ENCODE measurements at regions not wholly inside any gene's neighbourhood (a gene's known extent, or its start where the extent isn't known, plus 50 kb on each side); places are given as distances from the start of the nearest gene placed in this dataset.

DNA sequence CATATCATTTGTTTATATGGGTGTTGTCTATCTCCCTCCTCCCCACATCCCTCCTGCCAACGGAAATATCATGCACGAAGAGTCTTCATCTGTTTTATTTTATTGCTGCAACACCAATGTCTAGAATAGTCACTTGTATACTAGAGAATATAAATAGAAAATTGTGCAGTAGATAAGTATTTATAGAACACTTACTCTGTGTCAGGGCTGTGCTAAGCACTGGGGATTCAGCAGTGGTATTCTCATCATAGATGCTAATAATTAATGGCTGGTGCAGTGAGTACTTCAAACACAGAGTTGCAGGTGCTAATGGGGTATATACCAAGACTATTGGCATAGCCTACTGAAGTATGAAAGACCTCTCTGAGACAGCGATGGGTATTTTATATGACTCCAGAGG, 353.5 kb upstream of the CDH6 start:
- 81% methylated on average over 3 of the region's 3 CpGs for WGBS
- TF ChIP-seq EP300 (IDR thresholded peaks at IDR 0.05) (no peak), POLR2AphosphoS5 (IDR thresholded peaks at IDR 0.05) (no peak), POLR2A (IDR thresholded peaks at IDR 0.05) (no peak)
- TF ChIP-seq, protein P1, sequence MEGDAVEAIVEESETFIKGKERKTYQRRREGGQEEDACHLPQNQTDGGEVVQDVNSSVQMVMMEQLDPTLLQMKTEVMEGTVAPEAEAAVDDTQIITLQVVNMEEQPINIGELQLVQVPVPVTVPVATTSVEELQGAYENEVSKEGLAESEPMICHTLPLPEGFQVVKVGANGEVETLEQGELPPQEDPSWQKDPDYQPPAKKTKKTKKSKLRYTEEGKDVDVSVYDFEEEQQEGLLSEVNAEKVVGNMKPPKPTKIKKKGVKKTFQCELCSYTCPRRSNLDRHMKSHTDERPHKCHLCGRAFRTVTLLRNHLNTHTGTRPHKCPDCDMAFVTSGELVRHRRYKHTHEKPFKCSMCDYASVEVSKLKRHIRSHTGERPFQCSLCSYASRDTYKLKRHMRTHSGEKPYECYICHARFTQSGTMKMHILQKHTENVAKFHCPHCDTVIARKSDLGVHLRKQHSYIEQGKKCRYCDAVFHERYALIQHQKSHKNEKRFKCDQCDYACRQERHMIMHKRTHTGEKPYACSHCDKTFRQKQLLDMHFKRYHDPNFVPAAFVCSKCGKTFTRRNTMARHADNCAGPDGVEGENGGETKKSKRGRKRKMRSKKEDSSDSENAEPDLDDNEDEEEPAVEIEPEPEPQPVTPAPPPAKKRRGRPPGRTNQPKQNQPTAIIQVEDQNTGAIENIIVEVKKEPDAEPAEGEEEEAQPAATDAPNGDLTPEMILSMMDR (IDR thresholded peaks at IDR 0.05): no peak

DNA sequence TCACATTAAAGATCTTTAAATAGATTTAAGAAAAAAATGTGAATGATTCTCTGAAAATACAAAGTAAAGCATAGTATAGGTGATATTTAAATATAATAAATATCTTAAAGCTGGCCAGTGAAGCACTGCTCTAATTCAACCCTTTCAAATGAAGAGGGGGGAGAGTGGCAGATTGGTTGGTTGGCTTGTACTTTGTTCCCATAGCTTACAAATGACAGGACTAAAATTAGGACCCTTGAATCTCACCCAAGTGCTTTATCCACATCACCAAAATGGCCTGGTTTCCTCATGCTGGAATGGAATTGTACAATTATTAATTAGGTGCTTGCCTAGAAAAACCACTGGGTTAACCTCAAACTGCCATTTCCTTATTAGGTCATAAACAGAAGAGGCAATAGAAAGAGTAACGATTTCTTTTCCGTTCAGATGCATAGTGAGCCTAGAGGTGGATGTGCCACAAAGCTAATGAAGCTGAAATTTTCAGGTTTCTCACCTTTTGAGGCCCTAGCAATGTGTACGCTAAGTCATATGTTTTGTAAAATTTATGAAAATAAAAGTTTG, 354.5 kb upstream of the CDH6 start:
- no peaks in the 10 kb centered on the region for H3K36me3 ChIP-seq
- TF ChIP-seq EP300 (IDR thresholded peaks at IDR 0.05) (no peak), POLR2AphosphoS5 (IDR thresholded peaks at IDR 0.05) (no peak), POLR2A (IDR thresholded peaks at IDR 0.05) (no peak)
- TF ChIP-seq, protein P1 (IDR thresholded peaks at IDR 0.05): no peak
- DNase-seq (ENCODE audit: low spot score in 2 of 2): no peak
- 83% methylated on average over 3 of the region's 3 CpGs for WGBS
- no peak overlapping the region for H3K27ac ChIP-seq
- H3K4me3 ChIP-seq: no peak overlapping the region
- H3K27me3 ChIP-seq: no peaks in the 10 kb centered on the region
- H3K4me1 ChIP-seq: no peaks in the 10 kb centered on the region
- no peaks in the 10 kb centered on the region for H3K9me3 ChIP-seq

More for the DNA sequence above, 353.5 kb upstream of the CDH6 start:
- DNase-seq (ENCODE audit: low spot score in 2 of 2): no peak
- Histone ChIP-seq H3K27ac (no peak overlapping the region), H3K4me1 (no peaks in the 10 kb centered on the region), H3K9me3 (no peaks in the 10 kb centered on the region), H3K27me3 (no peaks in the 10 kb centered on the region), H3K4me3 (no peak overlapping the region), H3K36me3 (no peaks in the 10 kb centered on the region)

- H3K27ac ChIP-seq: no peak overlapping the region
- no peak overlapping the region for H3K4me3 ChIP-seq
- no peaks in the 10 kb centered on the region for H3K4me1 ChIP-seq
- H3K9me3 ChIP-seq: no peaks in the 10 kb centered on the region
- no peaks in the 10 kb centered on the region for H3K27me3 ChIP-seq
- no peak for DNase-seq (ENCODE audit: low spot score in 2 of 2)
- no peaks in the 10 kb centered on the region for H3K36me3 ChIP-seq
- no peak for TF ChIP-seq POLR2A (IDR thresholded peaks at IDR 0.05)
- TF ChIP-seq, protein P1 (IDR thresholded peaks at IDR 0.05): no peak
- no peak for TF ChIP-seq POLR2AphosphoS5 (IDR thresholded peaks at IDR 0.05)
- no peak for TF ChIP-seq EP300 (IDR thresholded peaks at IDR 0.05)
Observed at GRCh38 chr5:30832519-30832918, 361.0 kb upstream of the CDH6 start.

GRCh38 chr5:30831605-30832004, 361.9 kb upstream of the CDH6 start:
- Histone ChIP-seq H3K27ac (no peak overlapping the region), H3K27me3 (no peaks in the 10 kb centered on the region), H3K4me3 (no peak overlapping the region), H3K4me1 (no peaks in the 10 kb centered on the region), H3K9me3 (no peaks in the 10 kb centered on the region), H3K36me3 (no peaks in the 10 kb centered on the region)
- whole genome bisulfite sequencing: 69% methylated on average over 1 of the region's 1 CpG
- TF ChIP-seq POLR2A (IDR thresholded peaks at IDR 0.05): no peak
- no peak for TF ChIP-seq POLR2AphosphoS5 (IDR thresholded peaks at IDR 0.05)
- no peak for TF ChIP-seq EP300 (IDR thresholded peaks at IDR 0.05)
- TF ChIP-seq, protein P1 (IDR thresholded peaks at IDR 0.05): no peak
- DNase-seq (ENCODE audit: low spot score in 2 of 2): no peak

- H3K27me3 ChIP-seq: no peaks in the 10 kb centered on the region
- H3K27ac ChIP-seq: no peak overlapping the region
- 49% methylated on average over 3 of the region's 3 CpGs for WGBS
- H3K36me3 ChIP-seq: no peaks in the 10 kb centered on the region
- no peaks in the 10 kb centered on the region for H3K4me1 ChIP-seq
- TF ChIP-seq POLR2AphosphoS5 (IDR thresholded peaks at IDR 0.05) (no peak), POLR2A (IDR thresholded peaks at IDR 0.05) (no peak), EP300 (IDR thresholded peaks at IDR 0.05) (no peak)
- TF ChIP-seq, protein P1 (IDR thresholded peaks at IDR 0.05): no peak
- DNase-seq (ENCODE audit: low spot score in 2 of 2): no peak
- no peak overlapping the region for H3K4me3 ChIP-seq
- H3K9me3 ChIP-seq: no peaks in the 10 kb centered on the region
Observed at GRCh38 chr5:30831123-30831522, 362.4 kb upstream of the CDH6 start.
